Mucosa of rectum (tissue), 2 donors: ENCODE measurements at regions not wholly inside any gene's neighbourhood (a gene's known extent, or its start where the extent isn't known, plus 50 kb on each side); places are given as distances from the start of the nearest gene placed in this dataset.
"Not testable (repeated sequence)": the region's sequence is repeated elsewhere in the genome, so short reads cannot be mapped to it uniquely, and the experiment has no call there.

Experiments
- H3K27ac ChIP-seq, 2 donors: one replicate each; pipeline ENCODE4 v1.7.0; 2013; ENCODE audit warnings: inconsistent platforms in 2 of 2, low read depth in 2 of 2, low read length in 2 of 2
- H3K27me3 ChIP-seq, 2 donors: one replicate each; pipeline ENCODE4 v1.7.0; 2013; ENCODE audit warnings: low read length in 2 of 2; ENCODE audit not compliant: control insufficient read depth in 2 of 2, insufficient read depth in 2 of 2
- H3K36me3 ChIP-seq, 2 donors: one replicate each; pipeline ENCODE4 v1.7.0; 2013; ENCODE audit warnings: low read length in 2 of 2; ENCODE audit not compliant: control insufficient read depth in 2 of 2, insufficient read depth in 2 of 2
- H3K4me1 ChIP-seq, 2 donors: one replicate each; pipeline ENCODE4 v1.7.0; 2013; ENCODE audit warnings: low read length in 2 of 2, mild to moderate bottlenecking in 1 of 2; ENCODE audit not compliant: control insufficient read depth in 2 of 2, insufficient read depth in 2 of 2
- H3K4me3 ChIP-seq, 2 donors: one replicate each; pipeline ENCODE4 v1.7.0; 2013; ENCODE audit warnings: low read length in 2 of 2
- H3K9ac ChIP-seq, 2 donors: one replicate each; pipeline ENCODE4 v1.7.0; 2013; ENCODE audit warnings: low read length in 2 of 2, low read depth in 1 of 2, mild to moderate bottlenecking in 1 of 2
- H3K9me3 ChIP-seq, 2 donors: one replicate each; pipeline ENCODE4 v1.7.0; 2013; ENCODE audit warnings: low read length in 2 of 2; ENCODE audit not compliant: control insufficient read depth in 2 of 2
- donor health status: healthy.
- donor health status: Normal muscosa, but diverticular disease.

DNA sequence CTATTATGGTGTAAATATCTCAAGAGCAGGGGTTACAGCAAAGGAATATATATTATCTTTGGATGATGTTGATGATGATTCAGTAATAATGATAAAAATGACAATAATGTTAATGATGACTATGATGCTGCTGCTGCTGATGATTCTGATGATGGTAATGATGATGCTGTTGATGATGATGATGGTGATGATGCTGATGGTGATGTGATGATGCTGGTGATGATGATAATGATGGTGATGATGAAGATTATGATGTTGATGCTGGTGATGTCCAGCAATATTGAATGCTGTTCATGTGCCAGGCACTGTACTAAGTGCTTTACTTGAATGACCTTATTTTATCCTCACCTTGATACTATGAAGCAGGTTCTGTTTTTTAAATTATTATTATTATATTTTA lies 226.0 kb upstream of the ANKH start:
- no peaks in the 10 kb centered on the region for H3K27me3 ChIP-seq
- H3K36me3 ChIP-seq, result no peaks in the 10 kb centered on the region
- no peak overlapping the region for H3K9ac ChIP-seq
- H3K4me1 ChIP-seq, result no peaks in the 10 kb centered on the region
- no peaks in the 10 kb centered on the region for H3K9me3 ChIP-seq
- H3K4me3 ChIP-seq, result no peak overlapping the region
- no peak overlapping the region for H3K27ac ChIP-seq

DNA sequence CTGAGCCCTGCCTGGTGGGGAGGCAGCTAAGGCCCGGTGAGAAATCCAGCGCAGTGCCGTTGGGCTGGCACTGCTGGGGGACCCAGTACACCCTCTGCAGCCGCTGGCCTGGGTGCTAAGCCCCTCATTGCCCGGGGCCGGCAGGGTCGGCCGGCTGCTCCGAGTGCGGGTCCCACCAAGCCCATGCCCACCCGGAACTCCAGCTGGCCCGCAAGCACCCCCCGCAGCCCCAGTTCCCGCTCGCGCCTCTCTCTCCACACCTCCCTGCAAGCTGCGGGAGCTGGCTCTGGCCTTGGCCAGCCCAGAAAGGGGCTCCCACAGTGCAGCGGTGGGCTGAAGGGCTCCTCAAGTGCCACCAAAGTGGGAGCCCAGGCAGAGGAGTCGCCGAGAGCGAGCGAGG lies 225.1 kb upstream of the ANKH start:
- H3K4me3 ChIP-seq, H3K4me1 ChIP-seq, H3K9me3 ChIP-seq, H3K36me3 ChIP-seq, H3K27me3 ChIP-seq, H3K27ac ChIP-seq, H3K9ac ChIP-seq: not testable (repeated sequence)

DNA sequence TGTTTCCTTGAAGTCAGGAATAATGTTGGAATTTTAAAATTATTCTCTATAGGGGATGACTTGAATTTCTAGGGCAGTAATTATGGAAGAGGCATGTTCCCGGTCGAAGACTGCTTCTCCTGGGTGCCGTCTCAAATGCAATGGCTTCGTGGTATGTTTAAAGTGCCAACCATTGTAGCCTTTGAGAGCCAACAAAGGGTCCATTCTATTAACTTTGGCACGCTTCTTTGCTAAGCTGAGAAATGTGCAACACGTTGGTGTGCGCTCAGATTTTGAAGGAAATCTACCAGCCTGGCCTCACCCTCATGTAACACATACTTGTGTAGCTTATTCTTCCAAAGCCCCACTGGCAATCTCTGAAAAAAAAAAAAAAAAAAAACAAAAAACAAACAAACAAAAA lies 221.2 kb upstream of the ANKH start:
- H3K36me3 ChIP-seq, result no peaks in the 10 kb centered on the region
- H3K27ac ChIP-seq, result no peak overlapping the region
- H3K4me3 ChIP-seq, result no peak overlapping the region
- H3K27me3 ChIP-seq, result no peaks in the 10 kb centered on the region
- no peaks in the 10 kb centered on the region for H3K4me1 ChIP-seq
- H3K9me3 ChIP-seq, result no peaks in the 10 kb centered on the region
- no peak overlapping the region for H3K9ac ChIP-seq

DNA sequence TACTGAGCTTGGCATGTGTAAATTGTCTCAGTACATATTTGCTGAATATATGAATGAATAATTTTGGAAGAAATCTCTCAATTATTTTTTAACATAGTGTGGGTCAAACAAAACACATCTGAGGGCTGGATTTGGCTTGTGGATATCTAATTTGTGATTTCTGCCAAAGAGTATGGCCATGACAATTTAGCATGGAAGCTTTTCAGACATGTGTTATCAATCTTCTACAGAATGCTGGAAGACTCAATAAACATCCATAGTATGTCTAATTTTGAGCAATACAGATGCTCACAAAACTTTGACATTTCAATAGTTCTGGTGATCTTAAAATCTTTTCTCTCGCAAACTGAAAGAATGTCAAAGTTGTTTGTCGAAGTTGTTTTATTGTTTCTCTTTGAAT lies 214.1 kb upstream of the ANKH start:
- Histone ChIP-seq H3K9me3 (peaks cover 0 to 3% of the 10 kb centered on the region in 2 donors), H3K27me3 (no peaks in the 10 kb centered on the region), H3K9ac (no peak overlapping the region), H3K27ac (no peak overlapping the region), H3K4me3 (no peak overlapping the region), H3K36me3 (no peaks in the 10 kb centered on the region), H3K4me1 (no peaks in the 10 kb centered on the region)

DNA sequence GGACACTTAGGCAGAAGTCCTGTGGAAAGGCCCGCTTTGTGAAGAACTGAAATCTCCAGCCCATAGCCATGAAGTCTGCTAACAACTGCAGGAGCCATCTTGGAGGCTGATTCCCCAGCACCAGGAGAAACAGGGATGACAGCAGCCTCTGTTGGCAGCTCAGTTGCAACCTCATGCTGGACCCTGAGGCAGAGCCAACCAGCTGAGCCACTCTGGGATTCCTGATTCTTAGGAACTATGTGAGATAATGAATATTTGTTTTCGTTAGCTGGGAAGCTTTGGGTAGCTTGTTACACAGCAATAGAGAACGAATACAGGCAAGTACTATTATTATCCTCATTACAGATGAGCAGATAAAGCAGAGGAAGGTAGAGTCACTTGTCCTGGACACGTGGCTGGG lies 210.5 kb upstream of the ANKH start:
- no peak overlapping the region for H3K27ac ChIP-seq
- H3K9me3 ChIP-seq, result peaks cover 0 to 3% of the 10 kb centered on the region in 2 donors
- no peaks in the 10 kb centered on the region for H3K4me1 ChIP-seq
- no peaks in the 10 kb centered on the region for H3K36me3 ChIP-seq
- no peaks in the 10 kb centered on the region for H3K27me3 ChIP-seq
- no peak overlapping the region for H3K4me3 ChIP-seq
- H3K9ac ChIP-seq, result no peak overlapping the region

DNA sequence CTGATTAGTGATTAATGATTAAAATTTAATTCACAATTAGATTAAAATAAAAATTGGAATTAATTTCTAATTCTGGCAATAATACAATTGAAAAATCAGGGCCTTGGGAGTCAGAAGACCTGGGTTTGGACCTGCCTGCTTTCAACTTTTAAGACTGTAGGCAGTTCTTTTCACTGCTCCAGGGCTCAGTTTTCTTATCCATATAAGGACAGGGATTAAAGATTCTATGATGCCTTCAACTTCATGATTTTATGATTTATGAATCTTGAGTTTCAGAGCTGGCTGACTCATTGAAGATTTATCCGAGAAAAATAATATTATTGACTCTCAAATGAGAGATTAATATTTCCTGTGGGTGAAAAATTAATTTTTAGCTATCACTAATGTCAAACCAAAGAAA lies 208.6 kb upstream of the ANKH start:
- peaks cover 0 to 2% of the 10 kb centered on the region in 2 donors for H3K27me3 ChIP-seq
- H3K4me3 ChIP-seq, result no peak overlapping the region
- H3K27ac ChIP-seq, result no peak overlapping the region
- H3K36me3 ChIP-seq, result no peaks in the 10 kb centered on the region
- peaks cover 0 to 3% of the 10 kb centered on the region in 2 donors for H3K9me3 ChIP-seq
- no peak overlapping the region for H3K9ac ChIP-seq
- H3K4me1 ChIP-seq, result no peaks in the 10 kb centered on the region

DNA sequence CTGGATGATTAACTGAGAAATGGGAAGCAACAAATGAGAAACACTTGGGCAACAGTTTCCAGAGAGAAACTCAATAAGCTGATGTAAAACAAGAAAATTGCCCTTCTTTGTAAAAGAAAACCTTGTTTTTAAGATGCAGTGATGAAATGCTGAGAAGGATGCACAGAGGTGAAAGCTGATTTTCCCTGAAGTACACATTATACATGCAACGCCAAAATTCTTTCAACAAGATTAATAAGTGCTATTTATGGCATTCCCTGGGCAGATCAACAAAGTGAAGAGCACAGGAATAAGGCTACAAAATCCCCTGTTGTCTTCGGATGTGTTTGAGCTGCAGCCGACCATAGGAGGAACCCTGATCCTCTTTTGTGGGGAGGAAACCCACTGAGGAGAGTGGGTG lies 208.0 kb upstream of the ANKH start:
- Histone ChIP-seq H3K9me3 (peaks cover 0 to 3% of the 10 kb centered on the region in 2 donors), H3K27me3 (peaks cover 0 to 2% of the 10 kb centered on the region in 2 donors), H3K4me3 (no peak overlapping the region), H3K36me3 (no peaks in the 10 kb centered on the region), H3K27ac (no peak overlapping the region), H3K9ac (no peak overlapping the region), H3K4me1 (no peaks in the 10 kb centered on the region)

DNA sequence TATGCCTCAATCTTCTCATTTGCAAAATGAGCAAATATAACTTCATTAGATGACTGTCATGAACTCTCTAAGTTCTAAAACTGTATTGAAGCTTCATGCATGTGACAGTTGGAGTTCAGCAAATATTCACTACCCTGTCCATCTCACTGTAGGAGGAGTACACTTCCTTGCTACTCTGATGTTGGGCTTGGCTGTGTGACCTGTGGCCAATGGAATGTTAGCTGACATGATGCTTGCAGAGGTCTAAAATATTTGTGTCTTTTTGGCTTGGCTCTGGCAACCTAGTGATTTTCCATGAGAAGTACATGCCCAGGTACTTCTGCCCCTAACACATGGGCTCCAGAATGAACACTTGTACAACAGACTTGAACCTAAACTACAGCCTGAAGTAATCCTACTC lies 203.1 kb upstream of the ANKH start:
- Histone ChIP-seq H3K4me3 (no peak overlapping the region), H3K9ac (no peak overlapping the region)

DNA sequence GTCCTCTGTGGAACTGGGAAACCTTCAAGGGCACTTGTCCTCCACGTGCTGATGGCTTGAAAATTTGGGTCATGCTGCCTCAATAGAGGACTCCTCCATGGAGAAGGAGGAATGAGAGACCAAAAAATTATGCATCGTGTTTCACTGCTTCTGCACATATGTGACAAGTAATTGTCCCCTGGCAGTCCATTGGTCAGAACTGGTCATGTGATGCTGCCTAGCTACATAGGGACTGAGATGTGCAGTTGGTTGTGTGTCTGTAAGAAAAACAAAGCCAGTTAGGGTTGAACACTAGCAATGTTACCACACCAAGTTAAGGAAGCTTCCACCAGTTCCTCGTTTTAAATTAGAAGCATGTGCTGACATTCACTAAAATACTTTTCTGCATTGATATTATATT lies 201.9 kb upstream of the ANKH start:
- Histone ChIP-seq H3K27me3 (peaks cover 0 to 2% of the 10 kb centered on the region in 2 donors), H3K36me3 (no peaks in the 10 kb centered on the region), H3K4me1 (no peaks in the 10 kb centered on the region), H3K27ac (no peak overlapping the region), H3K9ac (no peak overlapping the region), H3K4me3 (no peak overlapping the region), H3K9me3 (no peaks in the 10 kb centered on the region)

More for the DNA sequence above, 203.1 kb upstream of the ANKH start:
- Histone ChIP-seq H3K27ac (no peak overlapping the region), H3K27me3 (peaks cover 0 to 2% of the 10 kb centered on the region in 2 donors), H3K36me3 (no peaks in the 10 kb centered on the region), H3K4me1 (no peaks in the 10 kb centered on the region), H3K9me3 (no peaks in the 10 kb centered on the region)

DNA sequence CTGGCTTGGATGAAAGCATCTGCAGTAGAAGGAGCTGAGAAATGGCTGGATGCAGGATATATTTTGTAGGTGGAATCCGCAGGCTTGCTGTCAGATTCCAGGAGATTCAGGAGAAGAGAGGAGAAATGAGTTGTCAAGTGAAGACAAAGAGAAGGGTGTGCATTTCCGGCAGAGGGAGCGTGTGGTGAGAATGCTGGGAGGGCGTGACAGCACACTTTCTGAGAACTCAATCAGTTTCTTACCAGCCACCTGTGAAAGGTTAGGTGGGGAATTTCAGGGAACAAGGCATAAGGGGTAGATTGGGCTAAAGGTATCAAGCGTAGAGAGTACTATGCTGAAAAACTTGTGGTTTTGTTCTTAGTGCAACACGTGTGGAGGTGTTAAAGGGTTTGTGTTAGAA lies 199.3 kb upstream of the ANKH start:
- H3K9me3 ChIP-seq, result no peaks in the 10 kb centered on the region
- H3K27ac ChIP-seq, result no peak overlapping the region
- no peaks in the 10 kb centered on the region for H3K36me3 ChIP-seq
- no peak overlapping the region for H3K9ac ChIP-seq
- H3K27me3 ChIP-seq, result peaks cover 0 to under 1% of the 10 kb centered on the region in 2 donors
- no peaks in the 10 kb centered on the region for H3K4me1 ChIP-seq
- no peak overlapping the region for H3K4me3 ChIP-seq

DNA sequence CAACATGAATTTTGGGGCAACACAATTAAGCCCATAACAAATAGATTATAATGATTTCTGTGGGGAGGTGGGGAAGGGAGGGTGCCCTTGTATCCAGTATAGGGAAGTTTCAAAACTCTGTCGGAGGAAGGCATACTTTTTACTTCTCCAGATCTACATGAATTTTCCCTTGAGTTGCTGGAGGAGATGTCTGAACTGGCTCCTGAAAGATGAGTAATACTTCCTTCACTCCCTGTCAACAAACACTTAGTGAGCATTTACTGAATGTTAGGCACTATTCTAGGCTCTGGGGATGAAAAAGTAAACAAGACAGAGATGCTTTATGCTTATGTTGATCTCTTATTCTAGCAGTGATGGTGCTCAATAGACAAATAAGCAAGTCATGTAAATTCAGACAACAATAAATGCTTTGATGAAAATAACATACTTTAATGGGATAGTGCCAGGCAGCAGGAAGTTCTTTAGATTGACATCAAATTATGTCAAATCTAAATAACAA lies 197.9 kb upstream of the ANKH start:
- no peak overlapping the region for H3K27ac ChIP-seq
- H3K9me3 ChIP-seq, result no peaks in the 10 kb centered on the region
- H3K4me1 ChIP-seq, result no peaks in the 10 kb centered on the region
- no peak overlapping the region for H3K9ac ChIP-seq
- H3K36me3 ChIP-seq, result no peaks in the 10 kb centered on the region
- H3K27me3 ChIP-seq, result no peaks in the 10 kb centered on the region
- H3K4me3 ChIP-seq, result no peak overlapping the region
